ENCODE measurements at regions not wholly inside any gene's neighbourhood (a gene's known extent, or its start where the extent isn't known, plus 50 kb on each side); places are given as distances from the start of the nearest gene placed in this dataset.

DNA sequence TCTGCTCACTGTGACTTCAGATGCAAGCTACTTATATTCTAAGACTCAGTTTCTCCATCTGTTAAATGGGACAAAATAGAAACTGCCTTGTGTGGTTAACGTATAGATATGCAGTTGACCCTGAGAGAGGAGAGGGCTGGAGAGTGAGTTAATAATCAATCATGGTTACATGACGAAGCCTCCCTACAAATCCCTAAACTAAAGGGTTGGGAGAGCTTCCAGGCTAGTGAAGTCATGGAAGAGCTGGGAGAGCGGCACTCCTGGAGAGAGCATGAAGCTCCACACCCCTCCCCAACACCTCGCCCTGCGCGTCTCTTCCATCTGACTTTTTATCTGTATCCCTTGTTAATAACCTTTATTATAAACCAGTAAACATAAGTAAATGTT is 138.5 kb upstream of the FAM9B start:
- no TSS peak for BruUV-seq (replicated peaks)
- in situ Hi-C loops (cut with MboI) = no loop called here
- 38% methylated on average over 6 of the region's 6 CpGs for WGBS (ENCODE audit: insufficient coverage, insufficient replicate concordance, low lambda C conversion rate, missing lambda C conversion rate)

More for the DNA sequence above, 138.5 kb upstream of the FAM9B start:
- Histone ChIP-seq H3K4me1 (ENCODE audit: control insufficient read depth, insufficient read depth, low read length) (no peaks in the 10 kb centered on the region), H3K36me3 (ENCODE audit: control insufficient read depth in 2 of 2, insufficient read depth in 2 of 2, low read length in 1 of 2) (no peaks in the 10 kb centered on the region), H3K4me2 (ENCODE audit: control insufficient read depth, insufficient read depth) (no peak overlapping the region), H3K79me2 (ENCODE audit: control insufficient read depth, insufficient read depth, low read length) (no peaks in the 10 kb centered on the region), H3K9me3 (replicated peaks; ENCODE audit: control insufficient read depth, insufficient read depth, low read length) (no peaks in the 10 kb centered on the region), H2AFZ (ENCODE audit: control insufficient read depth, low read depth, low read length) (no peak overlapping the region), H4K20me1 (ENCODE audit: control insufficient read depth, insufficient read depth) (no peaks in the 10 kb centered on the region), H3K27me3 (replicated peaks in 1 of 2; ENCODE audit: control insufficient read depth in 2 of 2, insufficient read depth in 2 of 2, low read length in 1 of 2) (no peaks in the 10 kb centered on the region), H3K27ac (ENCODE audit: control insufficient read depth, insufficient read depth) (no peak overlapping the region), H3K4me3 (no peak overlapping the region), H3K9ac (ENCODE audit: control insufficient read depth, insufficient read depth, low read length) (no peak overlapping the region)
- TF ChIP-seq E4F1 (IDR thresholded peaks at IDR 0.05; ENCODE audit: borderline replicate concordance, partially characterized antibody) (no peak), CREM (IDR thresholded peaks at IDR 0.05; ENCODE audit: low read depth) (no peak), CBX3 (IDR thresholded peaks at IDR 0.05; ENCODE audit: borderline replicate concordance, low read depth) (no peak), NBN (IDR thresholded peaks at IDR 0.05) (no peak), IRF5 (IDR thresholded peaks at IDR 0.05; ENCODE audit: borderline replicate concordance) (no peak), NFIC (IDR thresholded peaks at IDR 0.05; ENCODE audit: low read depth, low read length) (no peak), ETV6 (conservative IDR thresholded peaks at IDR 0.05 in 1 of 2, IDR thresholded peaks at IDR 0.05 in 1 of 2; ENCODE audit: borderline replicate concordance in 1 of 2, low read depth in 1 of 2) (no peak), SUZ12 (IDR thresholded peaks at IDR 0.05; ENCODE audit: unreplicated experiment) (no peak), HDGF (IDR thresholded peaks at IDR 0.05) (no peak), CBFB (IDR thresholded peaks at IDR 0.05; ENCODE audit: low read depth) (no peak), BCLAF1 (IDR thresholded peaks at IDR 0.05) (no peak), CHD4 (IDR thresholded peaks at IDR 0.05) (no peak)
- FAIRE-seq (no peak), DNase-seq (ENCODE audit: low read depth, low spot score) (no peak), ATAC-seq (no peak)
- ChIA-PET POLR2A (no interaction called here), RAD21 (ENCODE audit: unreplicated experiment) (no interaction called here), CTCF (no interaction called here), SMC1A (ENCODE audit: uncharacterized antibody, unreplicated experiment) (interaction anchor here (0.6 kb wide), 1 partner anchor 532 kb away, joined by 3 read pairs; no protein-coding TSS in a partner anchor)
- intact Hi-C loops (cut with micrococcal nuclease; ENCODE audit: unreplicated experiment) = no loop called here

Data from GM12878 (cell line).